ENCODE measurements at regions not wholly inside any gene's neighbourhood (a gene's known extent, or its start where the extent isn't known, plus 50 kb on each side); places are given as distances from the start of the nearest gene placed in this dataset.

- no peak for TF ChIP-seq TEAD4 (IDR thresholded peaks at IDR 0.05; ENCODE audit: borderline replicate concordance, insufficient read depth)
These were observed 177.6 kb upstream of the MAN1A1 start (continued) for GRCh38 chr6:119527231-119527578.

- Histone ChIP-seq H3K9ac (no peak overlapping the region), H3K9me3 (no peaks in the 10 kb centered on the region), H3K4me2 (no peak overlapping the region), H3K79me2 (ENCODE audit: insufficient read depth) (no peaks in the 10 kb centered on the region), H3F3A (replicated peaks; ENCODE audit: insufficient read depth) (no peaks in the 10 kb centered on the region), H4K20me1 (ENCODE audit: insufficient read depth) (no peaks in the 10 kb centered on the region), H3K36me3 (replicated peaks in 1 of 2; ENCODE audit: control insufficient read depth in 1 of 2, insufficient read depth in 2 of 2, low read length in 1 of 2) (no peaks in the 10 kb centered on the region), H3K4me1 (ENCODE audit: control insufficient read depth in 1 of 2, insufficient read depth in 2 of 2, low read depth in 1 of 2, low read length in 1 of 2) (no peaks in the 10 kb centered on the region; a peak in 2 of 4 replicates), H3K27ac (ENCODE audit: low read depth in 2 of 2, low read length in 1 of 2) (no peak overlapping the region), H3K4me3 (ENCODE audit: low read depth in 2 of 2, low read length in 1 of 2) (no peak overlapping the region), H3K9me2 (no peaks in the 10 kb centered on the region), H2AFZ (ENCODE audit: low read depth) (0 out of 2 replicates have a peak overlapping the region, but pooled peaks have one; percentile 9), H3K27me3 (ENCODE audit: insufficient read depth) (no peaks in the 10 kb centered on the region)
- CTCF ChIA-PET: no interaction called here
- no peak for TF ChIP-seq IRF3 (IDR thresholded peaks at IDR 0.05; ENCODE audit: low read depth, low read length)
- TF ChIP-seq USF1 (IDR thresholded peaks at IDR 0.05; ENCODE audit: borderline replicate concordance, low read depth): no peak
- TF ChIP-seq GABPA (IDR thresholded peaks at IDR 0.05; ENCODE audit: low read depth): no peak
- no peak for TF ChIP-seq TEAD4 (IDR thresholded peaks at IDR 0.05; ENCODE audit: borderline replicate concordance, insufficient read depth)
- TF ChIP-seq POLR2AphosphoS5 (IDR thresholded peaks at IDR 0.05; ENCODE audit: low read depth, low read length): no peak
- TF ChIP-seq REST (IDR thresholded peaks at IDR 0.05; ENCODE audit: low read depth, low read length): no peak
- DNase-seq: no peak
- POLR2A ChIA-PET: no interaction called here
- WGBS (ENCODE audit: low lambda C conversion rate): 62% methylated on average over 7 of the region's 7 CpGs
These were observed 177.1 kb upstream of the MAN1A1 start for GRCh38 chr6:119526561-119527230.

- no peak overlapping the region for H3K9ac ChIP-seq
- POLR2A ChIA-PET: no interaction called here
These were observed 174.8 kb upstream of the MAN1A1 start for GRCh38 chr6:119524410-119524809.

More at GRCh38 chr6:119524410-119524809, 174.8 kb upstream of the MAN1A1 start:
- TF ChIP-seq RXRA (IDR thresholded peaks at IDR 0.05; ENCODE audit: borderline replicate concordance, low read depth): no peak
- no peak for TF ChIP-seq PBX3 (IDR thresholded peaks at IDR 0.05)
- TF ChIP-seq REST (IDR thresholded peaks at IDR 0.05; ENCODE audit: low read depth, low read length): no peak
- H3K27me3 ChIP-seq (ENCODE audit: insufficient read depth): no peaks in the 10 kb centered on the region
- no peak for DNase-seq
- no peaks in the 10 kb centered on the region for H3K9me3 ChIP-seq
- H3K36me3 ChIP-seq (replicated peaks in 1 of 2; ENCODE audit: control insufficient read depth in 1 of 2, insufficient read depth in 2 of 2, low read length in 1 of 2): no peaks in the 10 kb centered on the region
- no peaks in the 10 kb centered on the region for H4K20me1 ChIP-seq (ENCODE audit: insufficient read depth)
- WGBS (ENCODE audit: low lambda C conversion rate): 72% methylated on average over 1 of the region's 1 CpG
- H2AFZ ChIP-seq (ENCODE audit: low read depth): no peak overlapping the region
- no peak overlapping the region for H3K4me3 ChIP-seq (ENCODE audit: low read depth in 2 of 2, low read length in 1 of 2)
- no peaks in the 10 kb centered on the region for H3K79me2 ChIP-seq (ENCODE audit: insufficient read depth)
- H3F3A ChIP-seq (replicated peaks; ENCODE audit: insufficient read depth): no peaks in the 10 kb centered on the region
- no peak overlapping the region for H3K27ac ChIP-seq (ENCODE audit: low read depth in 2 of 2, low read length in 1 of 2)
- H3K4me2 ChIP-seq: no peak overlapping the region
- CTCF ChIA-PET: no interaction called here
- H3K4me1 ChIP-seq (ENCODE audit: control insufficient read depth in 1 of 2, insufficient read depth in 2 of 2, low read depth in 1 of 2, low read length in 1 of 2): no peaks in the 10 kb centered on the region; a peak in 2 of 4 replicates
- H3K9me2 ChIP-seq: no peaks in the 10 kb centered on the region
